ENCODE measurements at regions not wholly inside any gene's neighbourhood (a gene's known extent, or its start where the extent isn't known, plus 50 kb on each side); places are given as distances from the start of the nearest gene placed in this dataset.

GRCh38 chr3:28890373-28890772 lies 390.5 kb upstream of the RBMS3 start:
- H3K79me2 ChIP-seq (ENCODE audit: control insufficient read depth, insufficient read depth, low read length), result no peaks in the 10 kb centered on the region
- no peak overlapping the region for H3K4me3 ChIP-seq (replicated peaks in 1 of 4; ENCODE audit: control extremely low read depth in 1 of 4, insufficient read depth in 1 of 4, low read depth in 3 of 4, low read length in 4 of 4)
- TF ChIP-seq CTCF (conservative IDR thresholded peaks at IDR 0.05 in 1 of 2, IDR thresholded peaks at IDR 0.05 in 1 of 2; ENCODE audit: low read depth in 1 of 2, low read length in 2 of 2) (no peak), EZH2 (IDR thresholded peaks at IDR 0.05; ENCODE audit: low read length, missing control alignments) (no peak)
- no peak overlapping the region for H3K4me2 ChIP-seq (ENCODE audit: extremely low read depth, insufficient read depth, low read length)
- H3K9ac ChIP-seq (ENCODE audit: insufficient read depth, low read length), result no peak overlapping the region
- no peaks in the 10 kb centered on the region for H3K4me1 ChIP-seq (ENCODE audit: control insufficient read depth, extremely low read depth, insufficient read depth, low read length)
- H2AFZ ChIP-seq (ENCODE audit: low read length), result no peak overlapping the region
- H3K27me3 ChIP-seq (ENCODE audit: control insufficient read depth, insufficient read depth, low read length), result no peaks in the 10 kb centered on the region
- H4K20me1 ChIP-seq (ENCODE audit: control insufficient read depth, extremely low read depth, insufficient read depth, low read length), result no peaks in the 10 kb centered on the region
- no peak for DNase-seq (ENCODE audit: low read depth in 2 of 2)
- no peak overlapping the region for H3K27ac ChIP-seq (ENCODE audit: insufficient read depth, low read length)
- H3K36me3 ChIP-seq (ENCODE audit: control insufficient read depth, insufficient read depth, low read length), result no peaks in the 10 kb centered on the region
- no peaks in the 10 kb centered on the region for H3K9me3 ChIP-seq (ENCODE audit: control insufficient read depth, insufficient read depth, low read depth, low read length)

DNA sequence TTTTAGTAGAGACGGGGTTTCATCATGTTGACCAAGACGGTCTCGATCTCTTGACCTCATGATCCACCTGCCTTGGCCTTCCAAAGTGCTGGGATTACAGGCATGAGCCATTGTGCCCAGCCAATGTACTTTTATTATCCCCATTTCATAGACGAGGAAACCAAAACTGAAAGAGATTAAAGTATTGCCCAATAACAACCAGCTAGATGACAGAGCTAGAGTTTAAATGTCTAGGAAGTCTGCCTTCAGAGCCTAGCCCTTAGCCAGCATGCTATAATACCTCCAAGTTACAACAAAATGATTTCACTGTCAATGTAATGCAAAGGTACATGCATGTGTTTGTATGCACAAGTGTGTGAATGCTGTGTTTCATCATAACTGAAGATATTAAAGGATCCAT lies 389.4 kb upstream of the RBMS3 start:
- Histone ChIP-seq H3K4me3 (replicated peaks in 1 of 4; ENCODE audit: control extremely low read depth in 1 of 4, insufficient read depth in 1 of 4, low read depth in 3 of 4, low read length in 4 of 4) (no peak overlapping the region), H3K36me3 (ENCODE audit: control insufficient read depth, insufficient read depth, low read length) (no peaks in the 10 kb centered on the region), H3K9me3 (ENCODE audit: control insufficient read depth, insufficient read depth, low read depth, low read length) (no peaks in the 10 kb centered on the region), H2AFZ (ENCODE audit: low read length) (no peak overlapping the region), H3K27ac (ENCODE audit: insufficient read depth, low read length) (no peak overlapping the region), H3K4me2 (ENCODE audit: extremely low read depth, insufficient read depth, low read length) (no peak overlapping the region), H3K27me3 (ENCODE audit: control insufficient read depth, insufficient read depth, low read length) (no peaks in the 10 kb centered on the region), H3K4me1 (ENCODE audit: control insufficient read depth, extremely low read depth, insufficient read depth, low read length) (no peaks in the 10 kb centered on the region), H4K20me1 (ENCODE audit: control insufficient read depth, extremely low read depth, insufficient read depth, low read length) (no peaks in the 10 kb centered on the region), H3K79me2 (ENCODE audit: control insufficient read depth, insufficient read depth, low read length) (no peaks in the 10 kb centered on the region), H3K9ac (ENCODE audit: insufficient read depth, low read length) (no peak overlapping the region)
- TF ChIP-seq EZH2 (IDR thresholded peaks at IDR 0.05; ENCODE audit: low read length, missing control alignments) (no peak), CTCF (conservative IDR thresholded peaks at IDR 0.05 in 1 of 2, IDR thresholded peaks at IDR 0.05 in 1 of 2; ENCODE audit: low read depth in 1 of 2, low read length in 2 of 2) (no peak)
- no peak for DNase-seq (ENCODE audit: low read depth in 2 of 2)

- H4K20me1 ChIP-seq (ENCODE audit: control insufficient read depth, extremely low read depth, insufficient read depth, low read length), result no peaks in the 10 kb centered on the region
- H3K36me3 ChIP-seq (ENCODE audit: control insufficient read depth, insufficient read depth, low read length), result no peaks in the 10 kb centered on the region
- H3K4me3 ChIP-seq (replicated peaks in 1 of 4; ENCODE audit: control extremely low read depth in 1 of 4, insufficient read depth in 1 of 4, low read depth in 3 of 4, low read length in 4 of 4), result no peak overlapping the region
- H3K27ac ChIP-seq (ENCODE audit: insufficient read depth, low read length), result no peak overlapping the region
- TF ChIP-seq EZH2 (IDR thresholded peaks at IDR 0.05; ENCODE audit: low read length, missing control alignments), result no peak
- no peak for TF ChIP-seq CTCF (conservative IDR thresholded peaks at IDR 0.05 in 1 of 2, IDR thresholded peaks at IDR 0.05 in 1 of 2; ENCODE audit: low read depth in 1 of 2, low read length in 2 of 2)
- H3K4me1 ChIP-seq (ENCODE audit: control insufficient read depth, extremely low read depth, insufficient read depth, low read length), result no peaks in the 10 kb centered on the region
- H2AFZ ChIP-seq (ENCODE audit: low read length), result no peak overlapping the region
- H3K27me3 ChIP-seq (ENCODE audit: control insufficient read depth, insufficient read depth, low read length), result no peaks in the 10 kb centered on the region
- H3K9ac ChIP-seq (ENCODE audit: insufficient read depth, low read length), result no peak overlapping the region
- no peak for DNase-seq (ENCODE audit: low read depth in 2 of 2)
- no peak overlapping the region for H3K4me2 ChIP-seq (ENCODE audit: extremely low read depth, insufficient read depth, low read length)
- no peaks in the 10 kb centered on the region for H3K9me3 ChIP-seq (ENCODE audit: control insufficient read depth, insufficient read depth, low read depth, low read length)
- no peaks in the 10 kb centered on the region for H3K79me2 ChIP-seq (ENCODE audit: control insufficient read depth, insufficient read depth, low read length)
These were observed 380.6 kb upstream of the RBMS3 start for GRCh38 chr3:28900301-28900700.

All from fibroblast of lung (primary cell).